HG03439 (cell line): ENCODE measurements at regions not wholly inside any gene's neighbourhood (a gene's known extent, or its start where the extent isn't known, plus 50 kb on each side); places are given as distances from the start of the nearest gene placed in this dataset.

Source experiments
- ATAC-seq: cut with Tn5 transposase; IDR thresholded peaks from one replicate; pipeline ENCODE4 v1.9.1; 2021; ENCODE audit warnings: mild to moderate bottlenecking, moderate library complexity; ENCODE audit not compliant: unreplicated experiment

- ATAC-seq = no peak
Measured at GRCh38 chr9:129476821-129477611, 143.9 kb downstream of the C9orf50 start.

- no peak for ATAC-seq
Measured at GRCh38 chr9:129474740-129475404, 146.0 kb downstream of the C9orf50 start.

GRCh38 chr9:129473523-129474244 lies 147.2 kb downstream of the C9orf50 start:
- no peak for ATAC-seq

- no peak for ATAC-seq
Measured at GRCh38 chr9:129472651-129473102, 148.2 kb downstream of the C9orf50 start.

- no peak for ATAC-seq
Measured at GRCh38 chr9:129471201-129472019, 149.5 kb downstream of the C9orf50 start.

- ATAC-seq = no peak
Measured at GRCh38 chr9:129469988-129470316, 150.9 kb downstream of the C9orf50 start.

GRCh38 chr9:129469188-129469987 lies 151.5 kb downstream of the C9orf50 start:
- ATAC-seq = no peak

GRCh38 chr9:129467739-129468666 lies 152.9 kb downstream of the C9orf50 start:
- no peak for ATAC-seq

- ATAC-seq = no peak
Measured at GRCh38 chr9:129467004-129467588, 153.8 kb downstream of the C9orf50 start.

- ATAC-seq = no peak
Measured at GRCh38 chr9:129465834-129466535, 154.9 kb downstream of the C9orf50 start.

- no peak for ATAC-seq
Measured at GRCh38 chr9:129464972-129465833, 155.7 kb downstream of the C9orf50 start.

GRCh38 chr9:129463994-129464393 lies 156.9 kb downstream of the C9orf50 start:
- no peak for ATAC-seq

- ATAC-seq = no peak
Measured at GRCh38 chr9:129463477-129463876, 157.4 kb downstream of the C9orf50 start.

GRCh38 chr9:129462360-129462759 lies 158.5 kb downstream of the C9orf50 start:
- ATAC-seq = no peak

- peak; percentile 45 for ATAC-seq
Measured at GRCh38 chr9:129460323-129461261, 160.3 kb downstream of the C9orf50 start.
